ENCODE measurements at regions not wholly inside any gene's neighbourhood (a gene's known extent, or its start where the extent isn't known, plus 50 kb on each side); places are given as distances from the start of the nearest gene placed in this dataset.

- H3K9ac ChIP-seq (ENCODE audit: control insufficient read depth, insufficient read depth, low read length), result no peak overlapping the region
- no peak for FAIRE-seq
Measured at GRCh38 chr2:217152831-217153230, 293.0 kb upstream of the TNP1 start.

More at GRCh38 chr2:217152831-217153230, 293.0 kb upstream of the TNP1 start:
- Histone ChIP-seq H3K27ac (ENCODE audit: control insufficient read depth, insufficient read depth) (no peak overlapping the region), H3K4me3 (no peak overlapping the region), H3K9me3 (replicated peaks; ENCODE audit: control insufficient read depth, insufficient read depth, low read length) (no peaks in the 10 kb centered on the region; the same call in 2 of the 3 replicates), H3K79me2 (ENCODE audit: control insufficient read depth, insufficient read depth, low read length) (no peaks in the 10 kb centered on the region), H4K20me1 (ENCODE audit: control insufficient read depth, insufficient read depth) (no peaks in the 10 kb centered on the region), H2AFZ (ENCODE audit: control insufficient read depth, low read depth, low read length) (no peak overlapping the region), H3K36me3 (ENCODE audit: control insufficient read depth in 2 of 2, insufficient read depth in 2 of 2, low read length in 1 of 2) (no peaks in the 10 kb centered on the region), H3K4me1 (ENCODE audit: control insufficient read depth, insufficient read depth, low read length) (no peaks in the 10 kb centered on the region), H3K4me2 (ENCODE audit: control insufficient read depth, insufficient read depth) (no peak overlapping the region), H3K27me3 (replicated peaks in 1 of 2; ENCODE audit: control insufficient read depth in 2 of 2, insufficient read depth in 2 of 2, low read length in 1 of 2) (no peaks in the 10 kb centered on the region; a peak in 1 of 4 replicates)
- intact Hi-C loops (cut with micrococcal nuclease; ENCODE audit: unreplicated experiment) (no loop called here), in situ Hi-C loops (cut with MboI) (no loop called here)
- SMC1A ChIA-PET (ENCODE audit: uncharacterized antibody, unreplicated experiment), result interaction anchor here (1.0 kb wide), 1 partner anchor 12 kb away, joined by 3 read pairs; no protein-coding TSS in a partner anchor
- BruUV-seq (replicated peaks), result no TSS peak
- DNase-seq (ENCODE audit: low read depth, low spot score), result no peak
- TF ChIP-seq GABPA (IDR thresholded peaks at IDR 0.05; ENCODE audit: low read depth), result no peak
- no peak for TF ChIP-seq RUNX3 (IDR thresholded peaks at IDR 0.05; ENCODE audit: low read length)
- no peak for TF ChIP-seq ZNF217 (IDR thresholded peaks at IDR 0.05)
- TF ChIP-seq KDM1A (IDR thresholded peaks at IDR 0.05; ENCODE audit: borderline replicate concordance), result no peak
- no peak for TF ChIP-seq SUZ12 (IDR thresholded peaks at IDR 0.05; ENCODE audit: unreplicated experiment)
- TF ChIP-seq RCOR1 (conservative IDR thresholded peaks at IDR 0.05; ENCODE audit: low read depth, low read length), result no peak
- no peak for TF ChIP-seq MEF2A (IDR thresholded peaks at IDR 0.05; ENCODE audit: insufficient read depth, low read depth, low read length)
- no peak for TF ChIP-seq KLF5 (IDR thresholded peaks at IDR 0.05; ENCODE audit: partially characterized antibody)
- no peak for TF ChIP-seq TAF1 (IDR thresholded peaks at IDR 0.05; ENCODE audit: borderline replicate concordance, low read depth, low read length)
- no peak for TF ChIP-seq YBX1 (IDR thresholded peaks at IDR 0.05)
- no peak for TF ChIP-seq RELB (IDR thresholded peaks at IDR 0.05; ENCODE audit: low read depth)
- no peak for TF ChIP-seq BCL11A (IDR thresholded peaks at IDR 0.05; ENCODE audit: low read depth, low read length)
- TF ChIP-seq SRF (IDR thresholded peaks at IDR 0.05; ENCODE audit: low read depth in 2 of 2, low read length in 2 of 2), result no peak
- TF ChIP-seq CEBPB (IDR thresholded peaks at IDR 0.05; ENCODE audit: borderline replicate concordance in 1 of 2, low read depth in 2 of 2, low read length in 2 of 2), result no peak
- RAD21 ChIA-PET (ENCODE audit: unreplicated experiment), result no interaction called here
- POLR2A ChIA-PET, result no interaction called here
- no peak for ATAC-seq
- WGBS (ENCODE audit: insufficient coverage, insufficient replicate concordance, low lambda C conversion rate, missing lambda C conversion rate), result 41% methylated on average over 3 of the region's 3 CpGs
- CTCF ChIA-PET, result no interaction called here

Measured in GM12878 (cell line).